Fibroblast of lung (primary cell): ENCODE measurements at regions not wholly inside any gene's neighbourhood (a gene's known extent, or its start where the extent isn't known, plus 50 kb on each side); places are given as distances from the start of the nearest gene placed in this dataset.

ENCODE experiments used
- DNase-seq, 2 donors: peaks; one replicate each; pipeline versions ENCODE4 v3.0.0 to v3.0.0-alpha.2; 2010; ENCODE audit warnings: low read depth in 2 of 2
- H2AFZ ChIP-seq: 2 replicates; pipeline ENCODE4 v1.5.1; 2012; ENCODE audit warnings: low read length, control low read depth, inconsistent platforms
- H3K27ac ChIP-seq: 2 replicates; pipeline ENCODE4 v1.5.1; 2011; ENCODE audit warnings: low read length, control low read depth; ENCODE audit not compliant: insufficient read depth
- H3K27me3 ChIP-seq: 2 replicates; pipeline ENCODE4 v1.5.1; 2011; ENCODE audit warnings: mild to moderate bottlenecking, low read length; ENCODE audit not compliant: control insufficient read depth, insufficient read depth
- H3K36me3 ChIP-seq: 2 replicates; pipeline ENCODE4 v1.5.1; 2011; ENCODE audit warnings: low read length; ENCODE audit not compliant: control insufficient read depth, insufficient read depth
- H3K4me1 ChIP-seq: 2 replicates; pipeline ENCODE4 v1.5.1; 2011; ENCODE audit warnings: low read length; ENCODE audit not compliant: control insufficient read depth, insufficient read depth; ENCODE audit errors: extremely low read depth
- H3K4me2 ChIP-seq: 2 replicates; pipeline ENCODE4 v1.5.1; 2011; ENCODE audit warnings: low read length, control low read depth; ENCODE audit not compliant: insufficient read depth; ENCODE audit errors: extremely low read depth
- H3K4me3 ChIP-seq, 4 experiments: fragments of 200-600 bp in 1 of 4; sonication (generic) in 1 of 4; replicated peaks in 1 of 4; 2 replicates each; pipeline ENCODE4 v1.5.1; 2011 to 2016; ENCODE audit warnings: low read length in 4 of 4, low read depth in 3 of 4, mild to moderate bottlenecking in 3 of 4, control low read depth in 2 of 4, inconsistent platforms in 1 of 4, mixed read lengths in 1 of 4; ENCODE audit not compliant: insufficient read depth in 1 of 4; ENCODE audit errors: control extremely low read depth in 1 of 4
- H3K79me2 ChIP-seq: 2 replicates; pipeline ENCODE4 v1.5.1; 2012; ENCODE audit warnings: mild to moderate bottlenecking, low read length, inconsistent platforms; ENCODE audit not compliant: control insufficient read depth, insufficient read depth
- H3K9ac ChIP-seq: 2 replicates; pipeline ENCODE4 v1.5.1; 2011; ENCODE audit warnings: mild to moderate bottlenecking, low read length, control low read depth; ENCODE audit not compliant: insufficient read depth
- H3K9me3 ChIP-seq: 2 replicates; pipeline ENCODE4 v1.5.1; 2012; ENCODE audit warnings: low read depth, low read length; ENCODE audit not compliant: control insufficient read depth, insufficient read depth
- H4K20me1 ChIP-seq: 2 replicates; pipeline ENCODE4 v1.5.1; 2011; ENCODE audit warnings: low read length; ENCODE audit not compliant: control insufficient read depth, insufficient read depth; ENCODE audit errors: extremely low read depth
- CTCF ChIP-seq, 2 donors: IDR thresholded peaks in 1 of 2; conservative IDR thresholded peaks in 1 of 2; 1 replicate in 1 of 2; 2 replicates in 1 of 2; pipeline ENCODE4 v1.5.1; 2011 to 2012; ENCODE audit warnings: low read length in 2 of 2, control low read depth in 1 of 2, inconsistent platforms in 1 of 2, low read depth in 1 of 2, mild to moderate bottlenecking in 1 of 2
- EZH2 ChIP-seq: IDR thresholded peaks from 2 replicates; pipeline ENCODE4 v1.5.1; 2012; ENCODE audit warnings: low read length, control low read depth, mild to moderate bottlenecking; ENCODE audit errors: missing control alignments

GRCh38 chr6:168989421-168989820 is 264.2 kb downstream of the THBS2 start:
- no peak for DNase-seq
- Histone ChIP-seq H3K79me2 (no peaks in the 10 kb centered on the region), H3K4me1 (no peaks in the 10 kb centered on the region), H3K4me2 (no peak overlapping the region), H3K4me3 (no peak overlapping the region), H2AFZ (no peak overlapping the region), H3K27me3 (no peaks in the 10 kb centered on the region), H3K9ac (no peak overlapping the region), H3K36me3 (no peaks in the 10 kb centered on the region), H3K9me3 (no peaks in the 10 kb centered on the region), H3K27ac (no peak overlapping the region), H4K20me1 (no peaks in the 10 kb centered on the region)
- TF ChIP-seq CTCF (conservative IDR thresholded peaks at IDR 0.05 in 1 of 2, IDR thresholded peaks at IDR 0.05 in 1 of 2; ENCODE audit: low read depth in 1 of 2, low read length in 2 of 2) (no peak), EZH2 (no peak)

DNA sequence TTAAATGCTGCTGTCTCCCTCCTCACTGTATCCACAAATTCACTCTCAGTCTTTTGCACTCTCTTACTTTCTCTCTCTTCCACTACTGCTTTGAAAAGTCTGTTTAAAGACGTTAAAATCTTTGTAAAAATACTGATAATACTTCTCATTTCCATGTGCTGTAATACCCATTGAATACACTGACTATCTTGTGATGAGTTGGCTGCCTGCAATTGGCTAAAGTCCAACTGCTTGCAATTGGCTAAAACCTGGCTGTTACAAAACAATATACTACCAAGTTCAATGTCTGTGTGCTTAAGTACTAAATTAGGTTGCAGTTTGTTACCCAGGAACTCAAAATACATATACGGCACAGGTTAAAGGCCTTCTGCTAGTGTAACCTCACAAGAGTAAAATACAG is 264.8 kb downstream of the THBS2 start:
- Histone ChIP-seq H3K9me3 (no peaks in the 10 kb centered on the region), H3K4me1 (no peaks in the 10 kb centered on the region), H3K4me2 (no peak overlapping the region), H3K27me3 (no peaks in the 10 kb centered on the region), H4K20me1 (no peaks in the 10 kb centered on the region), H3K79me2 (no peaks in the 10 kb centered on the region), H3K4me3 (no peak overlapping the region), H3K27ac (no peak overlapping the region), H2AFZ (no peak overlapping the region), H3K36me3 (no peaks in the 10 kb centered on the region), H3K9ac (no peak overlapping the region)
- DNase-seq, result peak; percentile 25 to 53
- no peak for TF ChIP-seq CTCF (conservative IDR thresholded peaks at IDR 0.05 in 1 of 2, IDR thresholded peaks at IDR 0.05 in 1 of 2; ENCODE audit: low read depth in 1 of 2, low read length in 2 of 2)
- TF ChIP-seq EZH2, result no peak

DNA sequence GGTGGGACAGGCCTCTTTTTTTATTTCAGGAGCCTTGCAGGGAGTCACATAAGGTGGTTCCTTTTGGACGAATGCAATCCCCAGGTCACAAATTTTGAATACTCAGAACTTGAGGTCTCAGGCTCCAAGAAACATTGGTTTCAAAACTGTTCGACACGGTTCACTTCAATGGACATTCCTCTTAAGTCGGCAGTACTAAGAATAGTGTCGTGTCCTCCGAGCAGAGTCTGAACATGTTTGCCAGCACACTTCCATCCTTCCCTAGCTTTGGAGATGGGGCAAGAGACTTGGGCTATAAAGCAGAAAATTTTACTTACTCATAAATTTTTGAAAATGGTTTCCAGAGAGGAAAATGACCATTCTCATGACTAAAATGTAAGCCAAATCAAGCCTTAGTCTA is 265.4 kb downstream of the THBS2 start:
- Histone ChIP-seq H2AFZ (no peak overlapping the region), H3K36me3 (no peaks in the 10 kb centered on the region), H3K4me2 (no peak overlapping the region), H4K20me1 (no peaks in the 10 kb centered on the region), H3K27ac (no peak overlapping the region), H3K9ac (no peak overlapping the region), H3K79me2 (no peaks in the 10 kb centered on the region), H3K27me3 (no peaks in the 10 kb centered on the region), H3K9me3 (no peaks in the 10 kb centered on the region), H3K4me3 (no peak overlapping the region), H3K4me1 (no peaks in the 10 kb centered on the region)
- no peak for DNase-seq
- TF ChIP-seq CTCF (conservative IDR thresholded peaks at IDR 0.05 in 1 of 2, IDR thresholded peaks at IDR 0.05 in 1 of 2; ENCODE audit: low read depth in 1 of 2, low read length in 2 of 2), result no peak
- no peak for TF ChIP-seq EZH2
